Nephron progenitor cell (in vitro differentiated cells): ENCODE measurements at regions not wholly inside any gene's neighbourhood (a gene's known extent, or its start where the extent isn't known, plus 50 kb on each side); places are given as distances from the start of the nearest gene placed in this dataset.

Experiments
- DNase-seq: peaks from one replicate; pipeline ENCODE4 v3.0.0; 2021
- H3K27ac Mint-ChIP-seq: 2 replicates; pipeline ENCODE4 v1.8.0; 2021; ENCODE audit warnings: mild to moderate bottlenecking, moderate library complexity, mixed read lengths
- H3K27me3 Mint-ChIP-seq: 2 replicates; pipeline ENCODE4 v1.8.0; 2021; ENCODE audit warnings: mild to moderate bottlenecking, low read depth, mixed read lengths; ENCODE audit not compliant: poor library complexity
- H3K36me3 Mint-ChIP-seq: 2 replicates; pipeline ENCODE4 v1.8.0; 2021; ENCODE audit warnings: low read depth, mixed read lengths
- H3K4me1 Mint-ChIP-seq: 2 replicates; pipeline ENCODE4 v1.8.0; 2021; ENCODE audit warnings: mixed read lengths
- H3K4me3 Mint-ChIP-seq: 2 replicates; pipeline ENCODE4 v1.8.0; 2021; ENCODE audit warnings: mild to moderate bottlenecking, moderate library complexity, mixed read lengths
- H3K9me3 Mint-ChIP-seq: 2 replicates; pipeline ENCODE4 v1.8.0; 2021; ENCODE audit warnings: mild to moderate bottlenecking, moderate library complexity, mixed read lengths
- CTCF ChIP-seq: fragments of 200-600 bp; sonication (generic); IDR thresholded peaks from 2 replicates; pipeline ENCODE4 v1.5.0; 2021; ENCODE audit warnings: antibody characterized with exemption

GRCh38 chr6:2542101-2542857 is 208.4 kb downstream of the MYLK4 start:
- Mint-ChIP-seq H3K27ac (no peak overlapping the region), H3K4me3 (no peak overlapping the region), H3K36me3 (no peaks in the 10 kb centered on the region), H3K4me1 (no peaks in the 10 kb centered on the region), H3K27me3 (peaks cover 11% of the 10 kb centered on the region), H3K9me3 (peaks cover 13% of the 10 kb centered on the region)
- no peak for DNase-seq
- TF ChIP-seq CTCF, result no peak

- Mint-ChIP-seq H3K4me3 (no peak overlapping the region), H3K9me3 (peaks cover 12% of the 10 kb centered on the region), H3K4me1 (no peaks in the 10 kb centered on the region)
Measured at GRCh38 chr6:2536451-2536850, 214.3 kb downstream of the MYLK4 start.

GRCh38 chr6:2535506-2535905 is 215.2 kb downstream of the MYLK4 start:
- Mint-ChIP-seq H3K27me3 (peaks cover 9% of the 10 kb centered on the region), H3K27ac (no peak overlapping the region), H3K4me1 (no peaks in the 10 kb centered on the region), H3K36me3 (no peaks in the 10 kb centered on the region), H3K9me3 (peaks cover 15% of the 10 kb centered on the region), H3K4me3 (no peak overlapping the region)
- DNase-seq, result no peak
- TF ChIP-seq CTCF, result no peak

More at GRCh38 chr6:2536451-2536850, 214.3 kb downstream of the MYLK4 start:
- Mint-ChIP-seq H3K27me3 (peaks cover 7% of the 10 kb centered on the region), H3K27ac (no peak overlapping the region), H3K36me3 (no peaks in the 10 kb centered on the region)
- no peak for TF ChIP-seq CTCF
- no peak for DNase-seq

- Mint-ChIP-seq H3K4me3 (no peak overlapping the region), H3K27me3 (peaks cover 15% of the 10 kb centered on the region), H3K27ac (no peak overlapping the region), H3K4me1 (no peaks in the 10 kb centered on the region), H3K9me3 (peaks cover 15% of the 10 kb centered on the region), H3K36me3 (no peaks in the 10 kb centered on the region)
- no peak for DNase-seq
- TF ChIP-seq CTCF, result no peak
Measured at GRCh38 chr6:2534406-2535042, 216.2 kb downstream of the MYLK4 start.

GRCh38 chr6:2531426-2532215 is 219.1 kb downstream of the MYLK4 start:
- peaks cover 16% of the 10 kb centered on the region for H3K9me3 Mint-ChIP-seq
- H3K4me3 Mint-ChIP-seq, result no peak overlapping the region
- H3K4me1 Mint-ChIP-seq, result no peaks in the 10 kb centered on the region
- no peaks in the 10 kb centered on the region for H3K36me3 Mint-ChIP-seq
- no peak for TF ChIP-seq CTCF
- DNase-seq, result no peak
- peaks cover 23% of the 10 kb centered on the region for H3K27me3 Mint-ChIP-seq
- no peak overlapping the region for H3K27ac Mint-ChIP-seq
